ENCODE measurements at regions not wholly inside any gene's neighbourhood (a gene's known extent, or its start where the extent isn't known, plus 50 kb on each side); places are given as distances from the start of the nearest gene placed in this dataset.

DNA sequence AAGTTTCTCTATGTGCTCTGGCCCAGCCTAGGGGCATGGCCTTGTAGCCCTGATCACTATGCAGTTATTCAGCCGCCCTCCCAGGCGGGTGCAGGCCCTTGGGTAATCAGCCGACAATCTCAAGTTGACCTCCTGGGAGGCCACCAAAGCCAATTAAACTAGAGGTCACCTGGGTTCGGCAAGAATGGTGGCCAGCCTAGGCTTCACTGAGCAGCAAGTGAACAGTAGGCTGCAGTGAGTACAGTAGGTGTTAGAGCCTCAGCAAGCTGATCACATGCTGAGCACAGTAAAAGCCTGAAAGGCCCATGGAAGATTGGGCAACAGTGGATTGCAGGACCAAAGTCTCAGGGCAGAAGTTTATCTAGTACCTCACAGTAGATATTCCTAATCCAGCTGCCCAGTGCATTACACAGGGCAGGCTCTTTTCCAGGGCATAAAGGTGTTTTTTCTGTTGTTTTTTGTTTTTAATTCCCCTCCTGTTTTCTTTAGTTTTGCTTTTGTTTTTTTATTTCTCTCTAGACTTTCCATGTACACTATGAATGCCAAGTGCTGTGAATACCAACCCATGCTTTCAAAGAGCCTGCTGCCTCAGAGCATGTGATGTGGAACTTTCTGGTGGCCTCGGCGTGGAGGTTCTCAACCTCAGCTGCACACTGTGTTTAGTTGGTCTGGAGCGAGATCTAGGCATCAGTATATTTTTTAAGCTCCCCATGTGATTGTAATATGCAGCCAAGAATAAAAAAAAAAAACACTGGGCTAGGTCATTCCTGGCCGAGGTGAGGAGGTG lies 55.9 kb upstream of the ATL2 start:
- no peaks in the 10 kb centered on the region for H3K9me3 Mint-ChIP-seq
- DNase-seq, result no peak
- H3K4me1 Mint-ChIP-seq, result peaks cover under 1% of the 10 kb centered on the region
- H3K27me3 Mint-ChIP-seq, result no peaks in the 10 kb centered on the region
- H3K4me3 Mint-ChIP-seq, result no peak overlapping the region
- ATAC-seq, result no peak
- H3K36me3 Mint-ChIP-seq (ENCODE audit: low read depth), result no peaks in the 10 kb centered on the region
- no peak overlapping the region for H3K27ac Mint-ChIP-seq

DNA sequence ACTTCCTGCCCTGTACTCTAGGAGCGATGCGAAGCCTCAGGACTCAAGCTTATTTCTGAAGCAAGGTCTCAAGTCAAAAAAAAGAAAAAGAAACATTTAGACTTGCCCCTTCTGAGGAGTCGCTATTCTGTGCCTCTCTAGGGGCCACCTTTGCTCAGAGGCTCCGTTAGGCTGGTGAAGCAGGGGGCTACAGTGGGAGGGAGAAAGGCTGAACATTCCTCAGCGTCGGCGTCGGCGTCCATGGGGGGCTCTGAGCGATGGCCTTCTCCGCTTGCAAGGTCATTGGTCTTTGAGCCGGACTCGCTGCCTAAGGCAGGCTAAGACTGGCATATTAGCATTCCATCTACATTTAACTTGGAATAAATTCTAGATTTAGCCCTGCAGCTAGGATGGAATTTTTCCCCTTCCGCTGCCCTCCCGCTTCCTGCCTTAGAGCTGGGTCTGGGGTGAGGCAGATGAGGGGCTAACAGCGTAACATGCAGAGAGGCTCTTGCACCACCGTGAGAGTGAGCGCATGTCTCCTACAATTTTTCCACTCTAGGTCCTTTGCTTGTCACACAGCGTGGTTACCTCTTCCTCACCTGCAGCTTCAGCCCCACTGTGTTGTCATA lies 53.6 kb upstream of the ATL2 start:
- no peak overlapping the region for H3K4me3 Mint-ChIP-seq
- no peaks in the 10 kb centered on the region for H3K27me3 Mint-ChIP-seq
- ATAC-seq (no peak), DNase-seq (no peak)
- no peaks in the 10 kb centered on the region for H3K36me3 Mint-ChIP-seq (ENCODE audit: low read depth)
- no peaks in the 10 kb centered on the region for H3K4me1 Mint-ChIP-seq
- no peak overlapping the region for H3K27ac Mint-ChIP-seq
- no peaks in the 10 kb centered on the region for H3K9me3 Mint-ChIP-seq

- Mint-ChIP-seq H3K4me1 (no peaks in the 10 kb centered on the region), H3K36me3 (ENCODE audit: low read depth) (no peaks in the 10 kb centered on the region), H3K9me3 (no peaks in the 10 kb centered on the region), H3K4me3 (no peak overlapping the region), H3K27ac (no peak overlapping the region), H3K27me3 (no peaks in the 10 kb centered on the region)
- ATAC-seq (no peak), DNase-seq (no peak)
These were observed 53.1 kb upstream of the ATL2 start for GRCh38 chr2:38430196-38430595.

GRCh38 chr2:38427936-38428335 lies 50.9 kb upstream of the ATL2 start:
- Mint-ChIP-seq H3K4me3 (no peak overlapping the region), H3K36me3 (ENCODE audit: low read depth) (no peaks in the 10 kb centered on the region), H3K27ac (no peak overlapping the region), H3K9me3 (no peaks in the 10 kb centered on the region), H3K4me1 (no peaks in the 10 kb centered on the region), H3K27me3 (no peaks in the 10 kb centered on the region)
- ATAC-seq (no peak), DNase-seq (no peak)

GRCh38 chr2:38427054-38427453 lies 50.0 kb upstream of the ATL2 start:
- no peaks in the 10 kb centered on the region for H3K9me3 Mint-ChIP-seq

More at GRCh38 chr2:38427054-38427453, 50.0 kb upstream of the ATL2 start:
- DNase-seq (no peak), ATAC-seq (no peak)
- H3K4me3 Mint-ChIP-seq, result no peak overlapping the region
- H3K27ac Mint-ChIP-seq, result no peak overlapping the region
- H3K4me1 Mint-ChIP-seq, result no peaks in the 10 kb centered on the region
- no peaks in the 10 kb centered on the region for H3K36me3 Mint-ChIP-seq (ENCODE audit: low read depth)
- H3K27me3 Mint-ChIP-seq, result no peaks in the 10 kb centered on the region

Data from activated naive CD8-positive, alpha-beta T cell treated with anti-CD3 and anti-CD28 coated beads, Interleukin-2, amount 50 U/mL, for 24 hours (primary cell).